ENCODE measurements at regions not wholly inside any gene's neighbourhood (a gene's known extent, or its start where the extent isn't known, plus 50 kb on each side); places are given as distances from the start of the nearest gene placed in this dataset.

- Histone ChIP-seq H3K9me2 (replicated peaks; ENCODE audit: insufficient read depth) (no peaks in the 10 kb centered on the region), H3K27ac (no peak overlapping the region), H4K20me1 (ENCODE audit: insufficient read depth, poor library complexity, severe bottlenecking) (no peaks in the 10 kb centered on the region), H3K27me3 (no peaks in the 10 kb centered on the region), H3K4me1 (ENCODE audit: insufficient read depth) (no peaks in the 10 kb centered on the region), H3K4me2 (no peak overlapping the region), H3K9me3 (ENCODE audit: low read depth) (no peaks in the 10 kb centered on the region), H3K79me2 (no peaks in the 10 kb centered on the region), H3K36me3 (replicated peaks; ENCODE audit: insufficient read depth, low read depth) (no peaks in the 10 kb centered on the region), H2AFZ (no peak overlapping the region), H3K4me3 (no peak overlapping the region)
- no peak for DNase-seq (ENCODE audit: low spot score)
- 86% methylated on average over 3 of the region's 3 CpGs for WGBS (ENCODE audit: low lambda C conversion rate, missing lambda C conversion rate)
- TF ChIP-seq EZH2phosphoT487 (IDR thresholded peaks at IDR 0.05; ENCODE audit: low read depth, severe bottlenecking, unreplicated experiment) (no peak), EZH2 (IDR thresholded peaks at IDR 0.05; ENCODE audit: borderline replicate concordance) (no peak)
- TF ChIP-seq, protein P1, sequence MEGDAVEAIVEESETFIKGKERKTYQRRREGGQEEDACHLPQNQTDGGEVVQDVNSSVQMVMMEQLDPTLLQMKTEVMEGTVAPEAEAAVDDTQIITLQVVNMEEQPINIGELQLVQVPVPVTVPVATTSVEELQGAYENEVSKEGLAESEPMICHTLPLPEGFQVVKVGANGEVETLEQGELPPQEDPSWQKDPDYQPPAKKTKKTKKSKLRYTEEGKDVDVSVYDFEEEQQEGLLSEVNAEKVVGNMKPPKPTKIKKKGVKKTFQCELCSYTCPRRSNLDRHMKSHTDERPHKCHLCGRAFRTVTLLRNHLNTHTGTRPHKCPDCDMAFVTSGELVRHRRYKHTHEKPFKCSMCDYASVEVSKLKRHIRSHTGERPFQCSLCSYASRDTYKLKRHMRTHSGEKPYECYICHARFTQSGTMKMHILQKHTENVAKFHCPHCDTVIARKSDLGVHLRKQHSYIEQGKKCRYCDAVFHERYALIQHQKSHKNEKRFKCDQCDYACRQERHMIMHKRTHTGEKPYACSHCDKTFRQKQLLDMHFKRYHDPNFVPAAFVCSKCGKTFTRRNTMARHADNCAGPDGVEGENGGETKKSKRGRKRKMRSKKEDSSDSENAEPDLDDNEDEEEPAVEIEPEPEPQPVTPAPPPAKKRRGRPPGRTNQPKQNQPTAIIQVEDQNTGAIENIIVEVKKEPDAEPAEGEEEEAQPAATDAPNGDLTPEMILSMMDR (IDR thresholded peaks at IDR 0.05; ENCODE audit: poor library complexity): no peak
Measured at GRCh38 chr7:136228171-136228570, 251.0 kb upstream of the MTPN start.

DNA sequence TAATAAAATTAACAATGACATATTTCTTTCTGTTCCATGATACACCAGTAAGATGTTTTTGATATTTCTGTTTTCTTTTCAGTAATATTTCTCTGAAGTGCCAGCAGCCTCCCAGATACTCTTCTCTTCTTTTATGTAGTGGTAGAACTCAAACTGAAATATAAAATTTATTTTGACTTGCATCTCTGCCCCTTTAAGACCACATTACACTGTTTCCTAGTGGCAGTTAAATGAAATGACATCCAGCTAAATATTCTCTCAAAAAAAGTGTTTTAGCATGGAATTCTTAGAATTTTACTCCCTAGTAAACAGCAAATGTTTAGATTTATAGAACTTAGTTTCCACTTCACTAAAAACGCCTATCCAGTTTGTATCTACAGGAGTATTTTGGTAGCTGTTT, 237.2 kb upstream of the MTPN start:
- TF ChIP-seq EZH2phosphoT487 (IDR thresholded peaks at IDR 0.05; ENCODE audit: low read depth, severe bottlenecking, unreplicated experiment) (no peak), EZH2 (IDR thresholded peaks at IDR 0.05; ENCODE audit: borderline replicate concordance) (no peak)
- TF ChIP-seq, protein P1 (IDR thresholded peaks at IDR 0.05; ENCODE audit: poor library complexity): no peak
- H3K27me3 ChIP-seq: no peaks in the 10 kb centered on the region
- no peak overlapping the region for H3K27ac ChIP-seq
- no peak overlapping the region for H2AFZ ChIP-seq
- H3K4me3 ChIP-seq: no peak overlapping the region
- no peaks in the 10 kb centered on the region for H3K9me2 ChIP-seq (replicated peaks; ENCODE audit: insufficient read depth)
- H3K4me2 ChIP-seq: no peak overlapping the region
- H3K79me2 ChIP-seq: no peaks in the 10 kb centered on the region
- 75% methylated on average over 1 of the region's 1 CpG for WGBS (ENCODE audit: low lambda C conversion rate, missing lambda C conversion rate)
- no peaks in the 10 kb centered on the region for H3K9me3 ChIP-seq (ENCODE audit: low read depth)
- H4K20me1 ChIP-seq (ENCODE audit: insufficient read depth, poor library complexity, severe bottlenecking): no peaks in the 10 kb centered on the region
- DNase-seq (ENCODE audit: low spot score): no peak
- no peaks in the 10 kb centered on the region for H3K36me3 ChIP-seq (replicated peaks; ENCODE audit: insufficient read depth, low read depth)
- no peaks in the 10 kb centered on the region for H3K4me1 ChIP-seq (ENCODE audit: insufficient read depth)

- Histone ChIP-seq H3K79me2 (no peaks in the 10 kb centered on the region), H3K4me1 (ENCODE audit: insufficient read depth) (no peaks in the 10 kb centered on the region), H3K4me2 (no peak overlapping the region), H3K36me3 (replicated peaks; ENCODE audit: insufficient read depth, low read depth) (no peaks in the 10 kb centered on the region), H3K4me3 (no peak overlapping the region), H2AFZ (no peak overlapping the region), H3K27ac (no peak overlapping the region), H3K9me2 (replicated peaks; ENCODE audit: insufficient read depth) (no peaks in the 10 kb centered on the region), H3K27me3 (no peaks in the 10 kb centered on the region), H3K9me3 (ENCODE audit: low read depth) (no peaks in the 10 kb centered on the region), H4K20me1 (ENCODE audit: insufficient read depth, poor library complexity, severe bottlenecking) (no peaks in the 10 kb centered on the region)
- no peak for TF ChIP-seq EZH2phosphoT487 (IDR thresholded peaks at IDR 0.05; ENCODE audit: low read depth, severe bottlenecking, unreplicated experiment)
- no peak for TF ChIP-seq EZH2 (IDR thresholded peaks at IDR 0.05; ENCODE audit: borderline replicate concordance)
- TF ChIP-seq, protein P1 (IDR thresholded peaks at IDR 0.05; ENCODE audit: poor library complexity): no peak
- DNase-seq (ENCODE audit: low spot score): no peak
- 93% methylated on average over 12 of the region's 12 CpGs for WGBS (ENCODE audit: low lambda C conversion rate, missing lambda C conversion rate)
Measured at GRCh38 chr7:136213012-136213411, 235.9 kb upstream of the MTPN start.

DNA sequence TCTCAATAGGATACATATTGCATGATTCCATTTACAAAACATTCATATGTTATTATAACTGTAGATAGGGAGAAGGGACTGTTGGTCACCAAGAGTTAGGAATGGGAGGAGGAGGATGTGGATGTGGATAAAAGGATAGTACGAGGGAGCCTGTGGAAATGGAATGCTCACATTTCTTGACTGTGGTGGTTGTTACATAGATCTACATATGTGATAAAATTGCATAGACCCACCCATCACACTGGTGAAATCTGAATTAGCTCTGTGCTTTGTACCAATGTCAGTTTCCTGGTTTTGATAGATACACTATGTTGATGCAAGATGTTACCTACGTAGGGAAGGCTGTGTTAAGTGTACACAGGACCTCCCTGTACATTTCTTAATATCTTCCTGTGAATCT, 233.5 kb upstream of the MTPN start:
- Histone ChIP-seq H3K27ac (no peak overlapping the region), H2AFZ (no peak overlapping the region), H3K4me1 (ENCODE audit: insufficient read depth) (no peaks in the 10 kb centered on the region), H3K4me3 (no peak overlapping the region), H3K9me3 (ENCODE audit: low read depth) (no peaks in the 10 kb centered on the region), H3K9me2 (replicated peaks; ENCODE audit: insufficient read depth) (no peaks in the 10 kb centered on the region), H3K4me2 (no peak overlapping the region), H3K36me3 (replicated peaks; ENCODE audit: insufficient read depth, low read depth) (no peaks in the 10 kb centered on the region), H4K20me1 (ENCODE audit: insufficient read depth, poor library complexity, severe bottlenecking) (no peaks in the 10 kb centered on the region), H3K27me3 (no peaks in the 10 kb centered on the region), H3K79me2 (no peaks in the 10 kb centered on the region)
- TF ChIP-seq, protein P1 (IDR thresholded peaks at IDR 0.05; ENCODE audit: poor library complexity): no peak
- TF ChIP-seq EZH2 (IDR thresholded peaks at IDR 0.05; ENCODE audit: borderline replicate concordance): no peak
- TF ChIP-seq EZH2phosphoT487 (IDR thresholded peaks at IDR 0.05; ENCODE audit: low read depth, severe bottlenecking, unreplicated experiment): no peak
- no peak for DNase-seq (ENCODE audit: low spot score)
- 80% methylated on average over 2 of the region's 2 CpGs for WGBS (ENCODE audit: low lambda C conversion rate, missing lambda C conversion rate)
